ENCODE measurements at regions not wholly inside any gene's neighbourhood (a gene's known extent, or its start where the extent isn't known, plus 50 kb on each side); places are given as distances from the start of the nearest gene placed in this dataset.
"Not testable (repeated sequence)": the region's sequence is repeated elsewhere in the genome, so short reads cannot be mapped to it uniquely, and the experiment has no call there.

- Histone ChIP-seq H3K4me3 (ENCODE audit: low read length in 2 of 2) (no peak overlapping the region), H3K27ac (ENCODE audit: low read depth in 2 of 2, low read length in 2 of 2) (no peak overlapping the region), H3K27me3 (ENCODE audit: control insufficient read depth in 2 of 2, insufficient read depth in 2 of 2, low read length in 2 of 2) (no peaks in the 10 kb centered on the region), H3K36me3 (ENCODE audit: control insufficient read depth in 2 of 2, insufficient read depth in 2 of 2, low read length in 2 of 2) (no peaks in the 10 kb centered on the region), H3K4me1 (ENCODE audit: control insufficient read depth in 2 of 2, insufficient read depth in 2 of 2, low read length in 2 of 2) (no peaks in the 10 kb centered on the region), H3K9me3 (ENCODE audit: control insufficient read depth in 2 of 2, low read length in 2 of 2) (no peaks in the 10 kb centered on the region), H3K9ac (ENCODE audit: low read depth in 1 of 2, low read length in 2 of 2) (no peak overlapping the region)
Measured at GRCh38 chr1:229012823-229013222, 258.1 kb upstream of the RAB4A start.

- H3K9ac ChIP-seq (ENCODE audit: low read depth in 1 of 2, low read length in 2 of 2) = no peak overlapping the region
- H3K4me1 ChIP-seq (ENCODE audit: control insufficient read depth in 2 of 2, insufficient read depth in 2 of 2, low read length in 2 of 2) = no peaks in the 10 kb centered on the region
- H3K27me3 ChIP-seq (ENCODE audit: control insufficient read depth in 2 of 2, insufficient read depth in 2 of 2, low read length in 2 of 2) = no peaks in the 10 kb centered on the region
- no peaks in the 10 kb centered on the region for H3K9me3 ChIP-seq (ENCODE audit: control insufficient read depth in 2 of 2, low read length in 2 of 2)
- no peaks in the 10 kb centered on the region for H3K36me3 ChIP-seq (ENCODE audit: control insufficient read depth in 2 of 2, insufficient read depth in 2 of 2, low read length in 2 of 2)
- no peak overlapping the region for H3K27ac ChIP-seq (ENCODE audit: low read depth in 2 of 2, low read length in 2 of 2)
- no peak overlapping the region for H3K4me3 ChIP-seq (ENCODE audit: low read length in 2 of 2)
Measured at GRCh38 chr1:229013981-229014380, 256.9 kb upstream of the RAB4A start.

GRCh38 chr1:229015806-229016205 lies 255.1 kb upstream of the RAB4A start:
- no peak overlapping the region for H3K27ac ChIP-seq (ENCODE audit: low read depth in 2 of 2, low read length in 2 of 2)
- H3K4me3 ChIP-seq (ENCODE audit: low read length in 2 of 2) = no peak overlapping the region
- H3K36me3 ChIP-seq (ENCODE audit: control insufficient read depth in 2 of 2, insufficient read depth in 2 of 2, low read length in 2 of 2) = no peaks in the 10 kb centered on the region
- H3K9ac ChIP-seq (ENCODE audit: low read depth in 1 of 2, low read length in 2 of 2) = no peak overlapping the region
- no peaks in the 10 kb centered on the region for H3K4me1 ChIP-seq (ENCODE audit: control insufficient read depth in 2 of 2, insufficient read depth in 2 of 2, low read length in 2 of 2)
- no peaks in the 10 kb centered on the region for H3K27me3 ChIP-seq (ENCODE audit: control insufficient read depth in 2 of 2, insufficient read depth in 2 of 2, low read length in 2 of 2)
- no peaks in the 10 kb centered on the region for H3K9me3 ChIP-seq (ENCODE audit: control insufficient read depth in 2 of 2, low read length in 2 of 2)

GRCh38 chr1:229017091-229017490 lies 253.8 kb upstream of the RAB4A start:
- H3K36me3 ChIP-seq (ENCODE audit: control insufficient read depth in 2 of 2, insufficient read depth in 2 of 2, low read length in 2 of 2) = no peaks in the 10 kb centered on the region
- H3K4me1 ChIP-seq (ENCODE audit: control insufficient read depth in 2 of 2, insufficient read depth in 2 of 2, low read length in 2 of 2) = no peaks in the 10 kb centered on the region
- H3K9me3 ChIP-seq (ENCODE audit: control insufficient read depth in 2 of 2, low read length in 2 of 2) = no peaks in the 10 kb centered on the region
- H3K4me3 ChIP-seq (ENCODE audit: low read length in 2 of 2) = no peak overlapping the region
- no peak overlapping the region for H3K9ac ChIP-seq (ENCODE audit: low read depth in 1 of 2, low read length in 2 of 2)
- H3K27ac ChIP-seq (ENCODE audit: low read depth in 2 of 2, low read length in 2 of 2) = no peak overlapping the region
- no peaks in the 10 kb centered on the region for H3K27me3 ChIP-seq (ENCODE audit: control insufficient read depth in 2 of 2, insufficient read depth in 2 of 2, low read length in 2 of 2)

GRCh38 chr1:229018674-229019295 lies 252.1 kb upstream of the RAB4A start:
- no peak overlapping the region for H3K9ac ChIP-seq (ENCODE audit: low read depth in 1 of 2, low read length in 2 of 2)

GRCh38 chr1:229019663-229020271 lies 251.1 kb upstream of the RAB4A start:
- H3K4me1 ChIP-seq (ENCODE audit: control insufficient read depth in 2 of 2, insufficient read depth in 2 of 2, low read length in 2 of 2) = no peaks in the 10 kb centered on the region
- no peaks in the 10 kb centered on the region for H3K27me3 ChIP-seq (ENCODE audit: control insufficient read depth in 2 of 2, insufficient read depth in 2 of 2, low read length in 2 of 2)
- no peaks in the 10 kb centered on the region for H3K9me3 ChIP-seq (ENCODE audit: control insufficient read depth in 2 of 2, low read length in 2 of 2)
- H3K27ac ChIP-seq (ENCODE audit: low read depth in 2 of 2, low read length in 2 of 2) = no peak overlapping the region
- no peak overlapping the region for H3K9ac ChIP-seq (ENCODE audit: low read depth in 1 of 2, low read length in 2 of 2)
- no peak overlapping the region for H3K4me3 ChIP-seq (ENCODE audit: low read length in 2 of 2)
- no peaks in the 10 kb centered on the region for H3K36me3 ChIP-seq (ENCODE audit: control insufficient read depth in 2 of 2, insufficient read depth in 2 of 2, low read length in 2 of 2)

More at GRCh38 chr1:229018674-229019295, 252.1 kb upstream of the RAB4A start:
- Histone ChIP-seq H3K27me3 (ENCODE audit: control insufficient read depth in 2 of 2, insufficient read depth in 2 of 2, low read length in 2 of 2) (no peaks in the 10 kb centered on the region), H3K9me3 (ENCODE audit: control insufficient read depth in 2 of 2, low read length in 2 of 2) (no peaks in the 10 kb centered on the region), H3K36me3 (ENCODE audit: control insufficient read depth in 2 of 2, insufficient read depth in 2 of 2, low read length in 2 of 2) (no peaks in the 10 kb centered on the region), H3K4me1 (ENCODE audit: control insufficient read depth in 2 of 2, insufficient read depth in 2 of 2, low read length in 2 of 2) (no peaks in the 10 kb centered on the region), H3K4me3 (ENCODE audit: low read length in 2 of 2) (no peak overlapping the region), H3K27ac (ENCODE audit: low read depth in 2 of 2, low read length in 2 of 2) (no peak overlapping the region)

GRCh38 chr1:229021034-229021433 lies 249.9 kb upstream of the RAB4A start:
- not testable (repeated sequence) for H3K27ac ChIP-seq (ENCODE audit: low read depth in 2 of 2, low read length in 2 of 2); H3K9ac ChIP-seq (ENCODE audit: low read depth in 1 of 2, low read length in 2 of 2); H3K4me3 ChIP-seq (ENCODE audit: low read length in 2 of 2); H3K4me1 ChIP-seq (ENCODE audit: control insufficient read depth in 2 of 2, insufficient read depth in 2 of 2, low read length in 2 of 2); H3K36me3 ChIP-seq (ENCODE audit: control insufficient read depth in 2 of 2, insufficient read depth in 2 of 2, low read length in 2 of 2); H3K27me3 ChIP-seq (ENCODE audit: control insufficient read depth in 2 of 2, insufficient read depth in 2 of 2, low read length in 2 of 2); H3K9me3 ChIP-seq (ENCODE audit: control insufficient read depth in 2 of 2, low read length in 2 of 2)

GRCh38 chr1:229022595-229023333 lies 248.1 kb upstream of the RAB4A start:
- H3K27ac ChIP-seq (ENCODE audit: low read depth in 2 of 2, low read length in 2 of 2) = no peak overlapping the region

GRCh38 chr1:229023651-229024300 lies 247.1 kb upstream of the RAB4A start:
- Histone ChIP-seq H3K27ac (ENCODE audit: low read depth in 2 of 2, low read length in 2 of 2) (no peak overlapping the region), H3K9me3 (ENCODE audit: control insufficient read depth in 2 of 2, low read length in 2 of 2) (no peaks in the 10 kb centered on the region), H3K27me3 (ENCODE audit: control insufficient read depth in 2 of 2, insufficient read depth in 2 of 2, low read length in 2 of 2) (no peaks in the 10 kb centered on the region), H3K4me3 (ENCODE audit: low read length in 2 of 2) (no peak overlapping the region), H3K9ac (ENCODE audit: low read depth in 1 of 2, low read length in 2 of 2) (no peak overlapping the region), H3K36me3 (ENCODE audit: control insufficient read depth in 2 of 2, insufficient read depth in 2 of 2, low read length in 2 of 2) (no peaks in the 10 kb centered on the region), H3K4me1 (ENCODE audit: control insufficient read depth in 2 of 2, insufficient read depth in 2 of 2, low read length in 2 of 2) (peaks cover 0 to 2% of the 10 kb centered on the region in 2 donors)

More at GRCh38 chr1:229022595-229023333, 248.1 kb upstream of the RAB4A start:
- H3K4me1 ChIP-seq (ENCODE audit: control insufficient read depth in 2 of 2, insufficient read depth in 2 of 2, low read length in 2 of 2) = peaks cover 0 to 2% of the 10 kb centered on the region in 2 donors
- no peak overlapping the region for H3K4me3 ChIP-seq (ENCODE audit: low read length in 2 of 2)
- H3K9ac ChIP-seq (ENCODE audit: low read depth in 1 of 2, low read length in 2 of 2) = no peak overlapping the region
- no peaks in the 10 kb centered on the region for H3K27me3 ChIP-seq (ENCODE audit: control insufficient read depth in 2 of 2, insufficient read depth in 2 of 2, low read length in 2 of 2)
- H3K36me3 ChIP-seq (ENCODE audit: control insufficient read depth in 2 of 2, insufficient read depth in 2 of 2, low read length in 2 of 2) = no peaks in the 10 kb centered on the region
- no peaks in the 10 kb centered on the region for H3K9me3 ChIP-seq (ENCODE audit: control insufficient read depth in 2 of 2, low read length in 2 of 2)

GRCh38 chr1:229024528-229025130 lies 246.3 kb upstream of the RAB4A start:
- Histone ChIP-seq H3K27me3 (ENCODE audit: control insufficient read depth in 2 of 2, insufficient read depth in 2 of 2, low read length in 2 of 2) (no peaks in the 10 kb centered on the region), H3K4me1 (ENCODE audit: control insufficient read depth in 2 of 2, insufficient read depth in 2 of 2, low read length in 2 of 2) (peaks cover 0 to 2% of the 10 kb centered on the region in 2 donors), H3K9me3 (ENCODE audit: control insufficient read depth in 2 of 2, low read length in 2 of 2) (no peaks in the 10 kb centered on the region), H3K4me3 (ENCODE audit: low read length in 2 of 2) (no peak overlapping the region), H3K9ac (ENCODE audit: low read depth in 1 of 2, low read length in 2 of 2) (no peak overlapping the region), H3K27ac (ENCODE audit: low read depth in 2 of 2, low read length in 2 of 2) (no peak overlapping the region), H3K36me3 (ENCODE audit: control insufficient read depth in 2 of 2, insufficient read depth in 2 of 2, low read length in 2 of 2) (no peaks in the 10 kb centered on the region)
